ENCODE measurements at regions not wholly inside any gene's neighbourhood (a gene's known extent, or its start where the extent isn't known, plus 50 kb on each side); places are given as distances from the start of the nearest gene placed in this dataset.
"Not testable (repeated sequence)": the region's sequence is repeated elsewhere in the genome, so short reads cannot be mapped to it uniquely, and the experiment has no call there.

DNA sequence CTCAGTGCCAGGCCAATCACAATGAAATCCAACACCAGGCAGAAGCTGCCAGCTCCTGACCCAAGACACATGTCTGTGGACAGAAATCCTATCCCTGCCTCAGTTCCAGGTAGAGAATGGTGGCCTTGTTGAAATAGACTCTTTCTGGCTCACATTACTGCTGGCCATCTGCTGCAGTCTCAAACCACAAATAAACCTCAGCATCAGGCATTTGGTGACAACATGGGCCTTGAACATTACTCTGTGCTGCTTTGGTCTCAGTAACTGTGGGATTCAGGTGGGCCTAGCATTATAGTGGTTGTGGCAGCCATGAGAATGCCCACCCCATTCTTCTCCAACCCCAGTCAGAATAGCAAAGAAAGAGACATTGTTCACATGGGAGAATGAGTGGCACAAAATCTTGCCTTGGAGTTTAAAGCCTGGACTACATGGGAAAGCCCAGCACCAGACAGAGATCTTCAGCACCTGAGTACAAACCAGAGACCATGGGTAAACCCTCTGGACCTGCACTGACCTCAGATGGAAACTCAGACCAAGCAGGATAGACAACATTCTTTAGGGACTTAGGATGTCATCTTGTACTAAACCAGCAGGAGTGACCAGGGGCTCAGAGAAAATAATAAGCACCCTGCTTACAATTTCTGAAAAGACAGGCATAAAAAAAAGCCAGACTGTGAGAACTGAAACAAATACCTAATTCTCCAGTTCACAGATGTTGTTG, 50.4 kb upstream of the TRAM1L1 start:
- TF ChIP-seq, protein P1, sequence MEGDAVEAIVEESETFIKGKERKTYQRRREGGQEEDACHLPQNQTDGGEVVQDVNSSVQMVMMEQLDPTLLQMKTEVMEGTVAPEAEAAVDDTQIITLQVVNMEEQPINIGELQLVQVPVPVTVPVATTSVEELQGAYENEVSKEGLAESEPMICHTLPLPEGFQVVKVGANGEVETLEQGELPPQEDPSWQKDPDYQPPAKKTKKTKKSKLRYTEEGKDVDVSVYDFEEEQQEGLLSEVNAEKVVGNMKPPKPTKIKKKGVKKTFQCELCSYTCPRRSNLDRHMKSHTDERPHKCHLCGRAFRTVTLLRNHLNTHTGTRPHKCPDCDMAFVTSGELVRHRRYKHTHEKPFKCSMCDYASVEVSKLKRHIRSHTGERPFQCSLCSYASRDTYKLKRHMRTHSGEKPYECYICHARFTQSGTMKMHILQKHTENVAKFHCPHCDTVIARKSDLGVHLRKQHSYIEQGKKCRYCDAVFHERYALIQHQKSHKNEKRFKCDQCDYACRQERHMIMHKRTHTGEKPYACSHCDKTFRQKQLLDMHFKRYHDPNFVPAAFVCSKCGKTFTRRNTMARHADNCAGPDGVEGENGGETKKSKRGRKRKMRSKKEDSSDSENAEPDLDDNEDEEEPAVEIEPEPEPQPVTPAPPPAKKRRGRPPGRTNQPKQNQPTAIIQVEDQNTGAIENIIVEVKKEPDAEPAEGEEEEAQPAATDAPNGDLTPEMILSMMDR (conservative IDR thresholded peaks at IDR 0.05; ENCODE audit: low read length): no peak
- H3K4me3 ChIP-seq (ENCODE audit: low read length): no peak overlapping the region
- DNase-seq (ENCODE audit: low read depth): no peak

DNA sequence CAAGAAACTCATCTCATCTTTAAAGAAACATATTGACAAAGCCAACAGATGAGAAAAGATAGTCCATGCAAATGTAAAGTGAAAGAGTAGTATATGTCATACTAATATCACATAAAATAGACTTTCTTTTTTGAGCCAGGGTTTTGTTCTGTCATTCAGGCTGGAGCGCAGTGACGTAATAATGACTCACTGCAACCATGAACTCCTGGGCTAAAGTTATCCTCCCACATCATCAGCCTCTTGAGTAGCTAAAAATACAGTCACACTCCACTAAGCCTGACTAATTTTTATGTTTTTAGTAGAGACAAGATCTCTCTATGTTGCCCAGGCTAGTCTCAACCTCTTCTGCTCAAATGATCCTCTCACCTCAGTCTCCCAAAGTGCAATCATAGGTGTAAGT, 51.8 kb upstream of the TRAM1L1 start:
- H3K4me3 ChIP-seq (ENCODE audit: low read length): no peak overlapping the region
- DNase-seq (ENCODE audit: low read depth): peak; percentile 12
- TF ChIP-seq, protein P1 (conservative IDR thresholded peaks at IDR 0.05; ENCODE audit: low read length): no peak

DNA sequence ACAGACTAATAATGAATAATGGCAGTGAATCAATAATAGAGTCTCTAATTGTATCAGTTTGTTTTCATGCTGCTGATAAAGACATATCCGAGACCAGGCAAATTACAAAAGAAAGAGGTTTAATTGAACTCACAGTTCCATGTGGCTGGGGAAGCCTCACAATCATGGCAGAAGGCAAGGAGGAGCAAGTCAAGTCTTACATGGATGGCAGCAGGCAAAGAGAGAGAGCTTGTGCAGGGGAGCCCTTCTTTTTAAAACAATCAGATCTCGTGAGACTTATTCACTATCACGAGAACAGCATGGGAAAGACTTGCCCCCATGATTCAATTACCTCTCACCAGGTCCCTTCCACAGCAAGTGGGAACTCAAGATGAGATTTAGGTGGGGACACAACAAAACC, 53.4 kb upstream of the TRAM1L1 start:
- DNase-seq (ENCODE audit: low read depth); H3K4me3 ChIP-seq (ENCODE audit: low read length): not testable (repeated sequence)

DNA sequence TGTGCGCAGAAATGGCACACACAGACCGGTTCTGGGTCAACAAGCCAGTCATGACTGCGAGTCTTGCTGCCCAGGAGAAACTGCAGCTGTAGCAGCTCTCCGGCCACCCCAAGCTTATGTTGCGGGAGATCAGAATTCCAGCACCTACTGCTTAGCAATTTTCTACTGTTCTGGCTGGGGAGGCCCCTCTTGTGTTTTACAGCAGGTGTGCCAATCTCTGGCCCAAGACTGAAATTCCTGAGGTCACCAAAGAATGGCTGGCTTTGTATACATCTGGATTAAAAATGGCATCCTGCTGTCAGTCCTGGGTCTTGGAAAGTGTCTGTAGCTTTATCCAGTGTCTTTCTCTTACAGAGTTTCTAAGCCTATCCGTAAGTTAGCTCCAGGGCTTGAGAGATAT, 68.9 kb upstream of the TRAM1L1 start:
- TF ChIP-seq, protein P1 (conservative IDR thresholded peaks at IDR 0.05; ENCODE audit: low read length): no peak
- no peak overlapping the region for H3K4me3 ChIP-seq (ENCODE audit: low read length)
- DNase-seq (ENCODE audit: low read depth): no peak

DNA sequence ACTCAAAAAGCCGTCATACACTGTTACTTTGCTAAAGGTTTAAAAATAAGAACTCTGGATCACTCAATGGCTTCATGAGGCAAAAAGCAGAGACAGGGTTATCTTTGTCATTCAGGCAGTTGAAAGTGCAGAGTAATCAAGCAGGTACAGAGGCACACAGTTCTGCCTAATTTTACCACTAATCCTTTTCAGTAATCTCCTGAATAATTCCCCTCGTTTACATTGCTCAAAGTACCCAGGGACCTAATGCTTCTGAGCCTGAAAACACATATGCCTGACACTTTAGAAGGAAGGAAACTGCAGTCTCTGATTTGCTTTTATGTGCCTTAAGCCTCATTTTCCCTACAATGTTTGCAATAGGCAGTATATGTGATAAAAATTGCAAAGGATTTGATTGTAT, 71.4 kb upstream of the TRAM1L1 start:
- no peak overlapping the region for H3K4me3 ChIP-seq (ENCODE audit: low read length)
- TF ChIP-seq, protein P1 (conservative IDR thresholded peaks at IDR 0.05; ENCODE audit: low read length): no peak
- no peak for DNase-seq (ENCODE audit: low read depth)

DNA sequence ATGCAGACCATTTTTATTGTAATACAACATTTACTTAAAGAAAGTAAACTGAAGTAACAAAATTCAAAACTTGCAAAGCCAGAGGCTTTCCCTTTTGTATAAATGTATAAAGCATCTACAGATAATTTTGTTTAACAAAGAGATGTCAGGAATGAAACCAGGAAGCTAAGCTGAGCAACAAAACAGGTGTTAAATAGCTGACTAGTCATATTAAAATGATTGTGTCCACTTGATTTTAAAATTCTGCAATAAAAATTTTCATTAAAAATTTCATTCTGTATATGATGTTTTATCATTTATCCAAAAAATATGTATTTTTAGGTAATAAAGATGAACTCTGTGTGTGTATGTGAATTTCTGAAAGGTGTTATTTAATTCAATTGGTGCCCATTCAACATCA, 72.0 kb upstream of the TRAM1L1 start:
- no peak for DNase-seq (ENCODE audit: low read depth)
- H3K4me3 ChIP-seq (ENCODE audit: low read length): no peak overlapping the region
- TF ChIP-seq, protein P1 (conservative IDR thresholded peaks at IDR 0.05; ENCODE audit: low read length): no peak

DNA sequence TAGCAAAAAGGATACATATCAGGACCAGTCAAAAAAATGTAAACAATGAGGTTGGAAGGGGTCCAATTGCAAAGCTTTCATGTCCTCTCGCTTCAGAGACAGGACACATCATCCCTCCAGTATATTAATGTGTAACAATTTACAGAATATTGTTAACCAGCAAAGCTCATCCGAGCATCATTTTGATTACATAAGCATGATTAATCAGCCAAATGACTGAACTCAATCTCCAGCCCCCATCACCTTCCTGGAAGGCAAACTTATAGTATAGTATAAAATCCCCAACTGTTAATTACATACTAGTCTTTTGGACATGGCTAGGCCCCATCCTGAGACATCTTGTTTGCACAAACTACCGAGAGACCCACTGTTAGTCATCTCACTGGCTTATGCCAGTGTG, 77.6 kb upstream of the TRAM1L1 start:
- DNase-seq (ENCODE audit: low read depth): no peak
- H3K4me3 ChIP-seq (ENCODE audit: low read length): no peak overlapping the region
- TF ChIP-seq, protein P1 (conservative IDR thresholded peaks at IDR 0.05; ENCODE audit: low read length): no peak
